Neural cell (in vitro differentiated cells): ENCODE measurements at regions not wholly inside any gene's neighbourhood (a gene's known extent, or its start where the extent isn't known, plus 50 kb on each side); places are given as distances from the start of the nearest gene placed in this dataset.

ENCODE experiments used
- CTCF ChIP-seq: fragments of 450-650 bp; IDR thresholded peaks from 2 replicates; pipeline ENCODE4 v1.5.1; 2014; ENCODE audit warnings: antibody characterized with exemption, mild to moderate bottlenecking, moderate library complexity; ENCODE audit not compliant: poor library complexity, severe bottlenecking
- EP300 ChIP-seq: fragments of 450-650 bp; conservative IDR thresholded peaks from 2 replicates; pipeline ENCODE4 v1.6.1; 2014; ENCODE audit warnings: antibody characterized with exemption, mild to moderate bottlenecking, moderate library complexity; ENCODE audit not compliant: poor library complexity, severe bottlenecking
- POLR2AphosphoS5 ChIP-seq: IDR thresholded peaks from 2 replicates; pipeline ENCODE4 v1.6.1; 2012
- TAF1 ChIP-seq: IDR thresholded peaks from 2 replicates; pipeline ENCODE4 v1.6.1; 2012; ENCODE audit warnings: low read depth

- TF ChIP-seq CTCF, result no peak
- TF ChIP-seq TAF1, result no peak
- no peak for TF ChIP-seq EP300
- TF ChIP-seq POLR2AphosphoS5, result no peak
Observed at GRCh38 chr19:27736225-27736624, 1476.7 kb downstream of the UQCRFS1 start.
